ENCODE measurements at regions not wholly inside any gene's neighbourhood (a gene's known extent, or its start where the extent isn't known, plus 50 kb on each side); places are given as distances from the start of the nearest gene placed in this dataset.

DNA sequence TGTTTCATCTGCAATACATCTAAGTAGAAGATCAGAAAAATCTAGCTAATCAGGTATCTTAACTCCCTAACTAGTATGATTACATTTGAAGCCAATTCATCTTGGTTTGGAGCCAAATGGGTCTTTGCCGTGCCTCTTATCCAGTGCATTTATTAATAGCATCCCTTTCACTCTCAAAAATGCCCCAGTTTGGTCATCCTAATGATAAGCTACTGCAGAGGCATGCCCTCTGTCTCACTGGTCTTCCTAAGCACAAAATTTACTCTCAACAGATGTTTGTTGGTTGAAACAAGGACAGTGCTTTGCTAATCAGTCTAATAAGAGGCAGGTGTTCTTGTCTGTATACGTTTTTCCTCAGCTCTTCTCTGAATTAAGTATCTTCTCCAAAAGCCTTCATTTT is 403.2 kb downstream of the RAD51AP2 start:
- Mint-ChIP-seq H3K4me1 (no peaks in the 10 kb centered on the region), H3K27me3 (no peaks in the 10 kb centered on the region), H3K27ac (no peak overlapping the region), H3K9me3 (no peaks in the 10 kb centered on the region), H3K36me3 (ENCODE audit: low read depth) (no peaks in the 10 kb centered on the region), H3K4me3 (no peak overlapping the region)
- DNase-seq (no peak), ATAC-seq (no peak)

DNA sequence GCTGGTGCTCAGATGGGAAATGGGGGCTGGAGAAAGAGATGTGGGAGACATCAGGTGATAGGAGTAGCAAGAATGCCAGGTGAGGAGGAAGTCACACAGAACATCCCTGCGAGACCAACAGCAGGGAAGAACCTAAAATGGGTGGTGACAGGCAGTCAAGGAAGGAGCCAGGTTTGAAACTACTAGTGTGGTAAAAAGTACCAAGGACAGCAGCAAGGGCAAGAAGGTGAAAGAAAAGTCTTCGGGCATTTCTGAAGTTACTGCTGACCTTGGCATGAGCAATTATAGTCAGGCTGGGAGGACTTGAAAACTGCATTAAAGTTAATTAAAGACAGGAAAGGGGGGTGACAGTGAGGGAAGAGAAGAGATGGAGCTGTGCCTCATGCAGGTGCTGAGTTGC is 410.4 kb downstream of the RAD51AP2 start:
- Mint-ChIP-seq H3K4me3 (no peak overlapping the region), H3K27me3 (no peaks in the 10 kb centered on the region), H3K27ac (no peak overlapping the region), H3K36me3 (ENCODE audit: low read depth) (no peaks in the 10 kb centered on the region), H3K4me1 (no peaks in the 10 kb centered on the region), H3K9me3 (no peaks in the 10 kb centered on the region)
- no peak for DNase-seq
- no peak for ATAC-seq

DNA sequence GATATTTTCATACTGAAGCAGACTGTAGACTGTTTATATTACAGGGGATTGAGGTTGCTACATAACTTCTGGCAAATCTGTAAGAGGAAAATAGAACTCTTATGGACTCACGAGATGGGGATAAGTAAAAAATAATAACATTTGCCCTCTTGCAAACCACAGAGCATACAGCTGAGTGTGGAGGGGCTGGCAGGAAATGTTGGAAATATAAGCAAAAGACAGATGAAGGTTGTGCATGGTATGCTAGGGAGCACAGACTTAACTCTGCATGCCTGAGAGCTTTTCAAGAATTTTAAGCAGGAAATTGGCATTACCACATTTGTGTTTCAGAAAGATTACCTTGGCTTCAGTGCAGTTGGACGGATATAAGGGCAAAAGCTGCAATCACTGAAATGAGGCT is 411.1 kb downstream of the RAD51AP2 start:
- no peaks in the 10 kb centered on the region for H3K36me3 Mint-ChIP-seq (ENCODE audit: low read depth)
- ATAC-seq, result no peak
- H3K4me1 Mint-ChIP-seq, result no peaks in the 10 kb centered on the region
- H3K27me3 Mint-ChIP-seq, result no peaks in the 10 kb centered on the region
- no peak overlapping the region for H3K4me3 Mint-ChIP-seq
- no peak for DNase-seq
- H3K9me3 Mint-ChIP-seq, result no peaks in the 10 kb centered on the region
- H3K27ac Mint-ChIP-seq, result no peak overlapping the region

DNA sequence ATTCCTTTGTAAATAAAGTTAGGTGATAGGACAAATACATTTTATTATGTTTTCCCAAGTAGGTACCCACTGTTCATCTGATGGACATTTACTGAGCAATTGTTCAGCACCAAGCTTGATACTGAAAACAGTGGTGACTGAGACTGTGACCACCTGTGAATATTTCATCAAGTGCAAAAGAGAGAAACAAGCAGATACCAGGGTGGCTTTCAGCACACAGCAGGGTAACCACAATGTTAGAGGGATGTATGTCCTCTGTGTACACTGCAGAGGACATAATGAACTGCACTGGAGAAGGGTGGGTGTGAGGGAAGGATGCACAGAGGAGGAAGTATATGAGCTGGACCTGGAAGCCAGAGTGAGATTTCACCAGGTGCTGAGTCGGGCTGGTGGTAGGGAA is 411.8 kb downstream of the RAD51AP2 start:
- Mint-ChIP-seq H3K4me1 (no peaks in the 10 kb centered on the region), H3K4me3 (no peak overlapping the region), H3K9me3 (no peaks in the 10 kb centered on the region), H3K36me3 (ENCODE audit: low read depth) (no peaks in the 10 kb centered on the region), H3K27ac (no peak overlapping the region), H3K27me3 (no peaks in the 10 kb centered on the region)
- ATAC-seq (no peak), DNase-seq (no peak)

DNA sequence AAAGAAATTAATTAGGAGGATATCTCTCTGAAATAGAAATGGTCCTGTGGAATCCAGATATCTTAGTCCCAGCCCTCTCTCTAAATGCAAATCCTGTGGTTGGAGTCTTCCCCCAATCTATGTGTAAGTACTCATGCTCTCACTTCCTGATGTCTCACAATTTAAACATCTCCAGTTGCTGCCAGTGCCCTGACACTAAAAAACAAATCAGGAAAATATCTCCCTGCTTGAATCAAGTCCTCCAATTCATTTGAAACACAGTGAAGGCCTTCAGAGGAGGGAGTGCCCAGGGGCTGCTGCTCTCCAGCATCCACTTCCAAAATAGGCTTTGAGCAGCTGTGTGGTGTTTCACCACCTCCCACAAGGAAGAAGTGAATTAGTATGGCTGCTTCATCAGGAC is 413.8 kb downstream of the RAD51AP2 start:
- no peaks in the 10 kb centered on the region for H3K36me3 Mint-ChIP-seq (ENCODE audit: low read depth)
- ATAC-seq, result no peak
- H3K4me1 Mint-ChIP-seq, result no peaks in the 10 kb centered on the region
- DNase-seq, result no peak
- no peak overlapping the region for H3K27ac Mint-ChIP-seq
- peaks cover 5% of the 10 kb centered on the region for H3K9me3 Mint-ChIP-seq
- H3K4me3 Mint-ChIP-seq, result no peak overlapping the region
- H3K27me3 Mint-ChIP-seq, result no peaks in the 10 kb centered on the region

DNA sequence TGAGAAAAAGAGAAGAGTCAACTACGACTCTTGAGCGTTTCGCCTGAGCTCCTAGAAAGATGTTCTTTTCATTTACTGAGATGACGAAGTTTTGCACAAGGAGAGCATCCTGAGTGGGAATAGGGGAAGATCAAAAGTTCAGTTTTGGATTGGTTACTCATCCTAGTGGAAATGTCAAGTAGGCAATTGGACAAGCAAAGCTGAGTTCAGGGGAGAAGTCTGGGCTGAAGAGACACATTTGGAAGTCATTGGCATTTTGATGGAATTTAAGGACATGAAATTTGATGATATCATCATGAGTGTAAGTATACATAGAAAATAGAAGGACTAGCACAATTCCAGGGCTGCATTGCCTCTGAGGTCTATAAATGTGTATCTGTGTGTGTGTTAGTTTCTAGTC is 416.6 kb downstream of the RAD51AP2 start:
- no peak for DNase-seq
- no peak overlapping the region for H3K4me3 Mint-ChIP-seq
- no peak overlapping the region for H3K27ac Mint-ChIP-seq
- peaks cover 6% of the 10 kb centered on the region for H3K9me3 Mint-ChIP-seq
- no peaks in the 10 kb centered on the region for H3K27me3 Mint-ChIP-seq
- H3K36me3 Mint-ChIP-seq (ENCODE audit: low read depth), result no peaks in the 10 kb centered on the region
- H3K4me1 Mint-ChIP-seq, result no peaks in the 10 kb centered on the region
- no peak for ATAC-seq

DNA sequence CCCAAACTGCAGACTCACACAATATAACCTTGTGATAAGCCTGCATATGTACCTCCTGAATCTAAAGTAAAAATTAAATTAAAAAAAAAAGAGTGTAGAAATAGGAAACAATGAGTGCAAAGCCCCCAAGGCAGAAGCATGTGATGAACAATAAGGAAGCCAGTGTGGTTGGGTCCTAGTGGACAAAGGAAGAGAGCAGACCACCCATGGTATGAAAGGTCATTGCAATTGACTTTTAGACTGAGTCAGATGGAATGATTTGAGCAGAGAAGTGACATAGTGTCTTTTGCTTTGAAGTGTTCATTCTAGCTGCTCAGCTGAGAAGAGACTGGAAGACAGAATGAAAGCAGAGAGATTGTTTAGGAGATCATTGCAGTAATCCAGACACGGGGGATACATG is 417.1 kb downstream of the RAD51AP2 start:
- H3K4me3 Mint-ChIP-seq, result no peak overlapping the region
- DNase-seq (no peak), ATAC-seq (no peak)
- H3K27me3 Mint-ChIP-seq, result no peaks in the 10 kb centered on the region
- H3K4me1 Mint-ChIP-seq, result no peaks in the 10 kb centered on the region
- no peak overlapping the region for H3K27ac Mint-ChIP-seq
- H3K9me3 Mint-ChIP-seq, result peaks cover 6% of the 10 kb centered on the region
- no peaks in the 10 kb centered on the region for H3K36me3 Mint-ChIP-seq (ENCODE audit: low read depth)

DNA sequence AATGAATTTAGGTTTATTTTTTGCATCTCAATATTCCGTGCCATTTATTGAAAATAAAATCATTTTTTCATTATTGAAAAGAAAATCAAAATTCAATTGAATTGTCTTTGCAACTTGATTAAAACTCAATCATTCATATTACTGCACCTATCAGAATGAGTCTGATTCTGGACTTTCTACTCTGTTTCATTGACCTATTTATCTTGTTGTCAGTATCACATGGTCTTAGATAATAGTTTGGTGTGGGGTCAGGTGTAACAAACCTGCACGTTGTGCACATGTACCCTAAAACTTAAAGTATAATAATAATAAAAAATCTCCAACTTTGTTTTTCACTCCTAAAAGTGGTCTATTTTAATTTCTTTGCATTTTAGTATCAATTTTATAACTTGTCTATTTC is 422.9 kb downstream of the RAD51AP2 start:
- Mint-ChIP-seq H3K27me3 (no peaks in the 10 kb centered on the region), H3K4me3 (no peak overlapping the region), H3K4me1 (no peaks in the 10 kb centered on the region), H3K36me3 (ENCODE audit: low read depth) (no peaks in the 10 kb centered on the region), H3K9me3 (peaks cover 16% of the 10 kb centered on the region), H3K27ac (no peak overlapping the region)
- DNase-seq (no peak), ATAC-seq (no peak)

DNA sequence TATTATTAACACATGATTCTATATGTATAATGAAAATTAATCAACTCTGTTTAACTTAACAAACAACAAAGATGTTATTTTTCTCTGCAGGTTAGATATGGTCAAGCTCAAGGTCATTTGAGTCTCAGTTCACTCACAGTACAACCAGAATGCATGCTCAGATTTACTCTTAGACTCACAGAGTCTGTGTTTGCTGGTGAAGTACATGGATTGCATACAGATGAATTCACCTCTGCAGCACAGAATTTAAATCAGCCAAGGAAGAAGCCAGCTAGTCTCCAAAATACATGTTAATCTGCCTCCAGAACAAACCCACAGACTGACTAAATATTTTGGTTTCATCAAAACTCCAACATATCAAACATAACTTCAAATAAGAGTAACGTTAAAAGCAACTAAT is 424.5 kb downstream of the RAD51AP2 start:
- H3K4me1 Mint-ChIP-seq, result no peaks in the 10 kb centered on the region
- H3K27ac Mint-ChIP-seq, result no peak overlapping the region
- H3K4me3 Mint-ChIP-seq, result no peak overlapping the region
- H3K36me3 Mint-ChIP-seq (ENCODE audit: low read depth), result no peaks in the 10 kb centered on the region
- DNase-seq (no peak), ATAC-seq (no peak)
- H3K9me3 Mint-ChIP-seq, result peaks cover 10% of the 10 kb centered on the region
- no peaks in the 10 kb centered on the region for H3K27me3 Mint-ChIP-seq

DNA sequence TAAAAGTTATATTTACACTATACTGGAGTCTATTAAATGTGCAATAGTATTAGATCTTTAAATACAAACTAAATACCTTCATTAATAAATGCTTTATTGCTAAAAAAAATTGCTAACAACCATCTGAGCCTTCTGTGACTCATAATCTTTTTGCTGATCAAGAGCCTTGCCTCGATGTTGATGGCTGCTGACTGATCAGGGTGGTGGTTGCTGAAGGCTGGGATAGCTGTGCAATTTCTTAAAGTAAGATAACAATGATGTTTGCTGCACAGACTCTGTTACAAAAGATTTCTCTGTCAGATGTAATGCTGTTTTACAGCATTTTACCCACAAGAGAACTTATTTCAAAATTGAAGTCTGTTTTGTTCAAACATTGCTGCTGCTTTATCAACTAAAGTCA is 421.4 kb upstream of the CYRIA start:
- Mint-ChIP-seq H3K4me3 (no peak overlapping the region), H3K27me3 (no peaks in the 10 kb centered on the region), H3K4me1 (no peaks in the 10 kb centered on the region), H3K36me3 (ENCODE audit: low read depth) (no peaks in the 10 kb centered on the region), H3K9me3 (peaks cover 5% of the 10 kb centered on the region), H3K27ac (no peak overlapping the region)
- ATAC-seq (no peak), DNase-seq (no peak)

DNA sequence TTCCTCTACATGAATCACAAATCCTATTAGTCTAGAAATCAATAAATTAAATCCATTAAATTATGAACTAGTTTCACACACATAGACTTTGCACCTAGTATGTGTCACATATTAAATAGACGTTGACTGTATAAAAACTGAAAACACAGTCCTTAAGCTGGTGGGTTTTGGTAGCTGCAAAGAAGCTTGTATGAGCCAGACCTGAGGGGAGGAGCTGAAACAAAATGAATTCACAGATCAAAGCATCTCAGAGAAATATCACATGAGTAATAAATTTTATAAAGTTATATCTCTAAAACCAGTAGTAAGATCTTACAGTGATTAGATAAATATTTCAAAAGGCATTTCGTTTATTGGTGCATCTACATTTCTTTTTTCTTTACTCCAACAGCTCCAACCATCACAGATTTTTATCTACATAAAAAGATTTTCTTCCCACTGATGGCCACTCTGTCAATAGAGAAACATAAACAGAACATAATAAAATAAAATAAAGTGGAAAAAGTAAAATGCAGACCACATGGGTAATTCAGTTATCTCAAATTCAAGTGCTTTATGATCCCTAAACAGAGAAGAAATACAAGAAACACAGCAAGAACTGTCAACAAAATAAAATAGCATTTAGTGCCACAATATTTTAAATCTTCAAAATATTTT is 420.0 kb upstream of the CYRIA start:
- no peak for ATAC-seq
- no peaks in the 10 kb centered on the region for H3K27me3 Mint-ChIP-seq
- H3K4me1 Mint-ChIP-seq, result no peaks in the 10 kb centered on the region
- no peak for DNase-seq
- H3K36me3 Mint-ChIP-seq (ENCODE audit: low read depth), result no peaks in the 10 kb centered on the region
- H3K9me3 Mint-ChIP-seq, result peaks cover 3% of the 10 kb centered on the region
- H3K4me3 Mint-ChIP-seq, result no peak overlapping the region
- no peak overlapping the region for H3K27ac Mint-ChIP-seq

DNA sequence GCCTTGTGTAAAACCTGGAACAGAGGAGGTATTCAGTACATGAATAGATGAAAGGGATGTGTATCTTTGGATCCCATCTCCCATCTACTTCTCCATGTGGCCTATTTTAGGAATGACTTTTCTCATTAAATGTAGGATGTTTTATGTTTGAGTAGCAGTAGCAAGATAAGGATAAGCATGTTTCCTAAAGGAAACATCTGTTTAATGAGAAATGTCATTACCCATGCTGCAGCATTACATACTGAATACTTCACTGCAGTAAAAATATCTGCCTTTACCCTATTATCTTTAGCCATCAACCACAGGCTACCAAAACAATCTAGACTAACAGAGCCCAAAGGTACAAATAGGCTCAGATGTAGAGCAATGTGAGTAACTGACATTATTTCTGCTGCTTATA is 419.2 kb upstream of the CYRIA start:
- ATAC-seq (no peak), DNase-seq (no peak)
- no peak overlapping the region for H3K27ac Mint-ChIP-seq
- H3K27me3 Mint-ChIP-seq, result no peaks in the 10 kb centered on the region
- H3K4me3 Mint-ChIP-seq, result no peak overlapping the region
- no peaks in the 10 kb centered on the region for H3K36me3 Mint-ChIP-seq (ENCODE audit: low read depth)
- H3K4me1 Mint-ChIP-seq, result no peaks in the 10 kb centered on the region
- peaks cover 7% of the 10 kb centered on the region for H3K9me3 Mint-ChIP-seq

DNA sequence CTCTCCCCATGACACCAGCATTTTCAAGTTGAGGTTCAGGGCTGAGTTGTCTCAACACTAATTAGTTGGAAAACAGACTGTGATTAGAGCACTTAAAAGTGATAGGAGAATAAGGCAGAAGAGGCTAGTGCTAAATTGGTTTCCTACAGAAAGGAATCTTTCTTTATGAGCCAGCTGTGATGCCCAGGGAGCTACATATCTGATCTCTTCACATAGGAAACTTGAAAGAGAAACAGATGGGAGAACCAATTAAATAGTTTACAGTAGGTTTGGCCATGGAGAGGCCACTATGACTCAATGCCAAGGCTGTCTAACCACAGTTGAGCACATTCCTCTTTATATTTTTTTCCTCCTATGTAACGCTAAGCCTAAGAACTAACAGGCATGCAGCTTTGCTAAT is 418.3 kb upstream of the CYRIA start:
- no peak for ATAC-seq
- no peaks in the 10 kb centered on the region for H3K4me1 Mint-ChIP-seq
- no peak overlapping the region for H3K27ac Mint-ChIP-seq
- no peak overlapping the region for H3K4me3 Mint-ChIP-seq
- H3K27me3 Mint-ChIP-seq, result no peaks in the 10 kb centered on the region
- H3K36me3 Mint-ChIP-seq (ENCODE audit: low read depth), result no peaks in the 10 kb centered on the region
- peaks cover 11% of the 10 kb centered on the region for H3K9me3 Mint-ChIP-seq
- DNase-seq, result no peak

DNA sequence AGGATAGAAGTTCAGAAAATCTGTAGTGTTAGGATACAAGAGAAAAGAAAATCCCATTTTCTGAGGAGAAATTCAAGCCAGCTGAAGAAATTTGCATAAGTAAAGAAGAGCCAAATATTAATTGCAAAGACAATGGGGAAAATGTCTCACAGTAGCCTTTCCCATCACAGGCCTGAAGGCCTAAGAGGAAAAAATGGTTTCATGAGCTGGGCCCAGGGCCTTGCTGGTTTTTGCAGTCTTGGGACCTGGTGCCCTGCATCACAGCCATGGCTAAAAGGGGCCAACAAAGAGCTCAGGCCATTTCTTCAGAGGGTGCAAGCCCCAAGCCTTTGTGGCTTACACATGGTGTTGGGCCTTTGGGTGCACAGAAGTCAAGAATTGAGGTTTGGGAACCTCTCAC is 413.6 kb upstream of the CYRIA start:
- Mint-ChIP-seq H3K27ac (no peak overlapping the region), H3K36me3 (ENCODE audit: low read depth) (no peaks in the 10 kb centered on the region), H3K27me3 (no peaks in the 10 kb centered on the region), H3K4me1 (no peaks in the 10 kb centered on the region), H3K4me3 (no peak overlapping the region), H3K9me3 (peaks cover 21% of the 10 kb centered on the region)
- DNase-seq, result no peak
- ATAC-seq, result no peak

DNA sequence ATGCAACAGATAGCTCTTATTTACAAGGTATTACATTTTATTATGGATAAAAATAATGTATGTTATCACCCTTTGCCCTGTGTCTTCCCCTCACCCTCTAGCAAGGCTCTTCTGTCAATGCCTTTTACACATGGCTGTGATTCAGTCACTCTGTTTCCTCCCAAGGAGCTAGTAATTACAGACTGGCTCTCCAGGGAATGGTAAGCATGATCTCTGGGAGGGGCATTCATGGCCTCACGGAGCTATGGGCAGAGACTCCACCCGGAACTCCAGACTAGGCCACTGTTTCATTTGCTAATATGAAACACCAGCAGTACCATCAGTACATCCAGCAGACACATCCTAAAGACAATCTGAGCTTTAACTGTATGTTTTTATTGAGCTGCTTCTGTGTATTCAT is 410.9 kb upstream of the CYRIA start:
- no peaks in the 10 kb centered on the region for H3K27me3 Mint-ChIP-seq
- DNase-seq (no peak), ATAC-seq (no peak)
- H3K4me3 Mint-ChIP-seq, result no peak overlapping the region
- H3K36me3 Mint-ChIP-seq (ENCODE audit: low read depth), result no peaks in the 10 kb centered on the region
- peaks cover 29% of the 10 kb centered on the region for H3K9me3 Mint-ChIP-seq
- H3K27ac Mint-ChIP-seq, result no peak overlapping the region
- no peaks in the 10 kb centered on the region for H3K4me1 Mint-ChIP-seq

DNA sequence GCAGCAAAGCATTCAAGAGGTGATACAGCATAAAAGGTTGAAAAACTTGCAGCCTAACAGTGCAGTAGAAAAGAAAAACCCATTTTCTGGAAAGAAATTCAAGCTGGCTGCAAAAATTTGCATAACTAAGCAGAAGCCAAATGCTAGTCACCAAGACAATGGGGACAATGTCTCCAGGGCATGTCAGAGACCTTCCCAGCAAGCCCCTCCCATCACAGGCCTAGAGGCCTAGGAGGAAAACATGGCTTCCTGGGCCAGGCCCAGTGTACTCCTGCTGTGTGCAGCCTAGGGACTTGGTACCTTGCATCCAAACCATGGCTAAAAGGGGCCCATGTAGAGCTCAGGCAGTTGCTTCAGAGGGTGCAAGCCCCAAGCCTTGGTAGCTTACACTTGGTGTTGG is 405.1 kb upstream of the CYRIA start:
- Mint-ChIP-seq H3K36me3 (ENCODE audit: low read depth) (no peaks in the 10 kb centered on the region), H3K9me3 (peaks cover 8% of the 10 kb centered on the region), H3K4me3 (no peak overlapping the region), H3K27me3 (no peaks in the 10 kb centered on the region), H3K4me1 (no peaks in the 10 kb centered on the region), H3K27ac (no peak overlapping the region)
- ATAC-seq, result no peak
- no peak for DNase-seq

Measured in activated naive CD8-positive, alpha-beta T cell treated with anti-CD3 and anti-CD28 coated beads, Interleukin-2, amount 50 U/mL, for 24 hours (primary cell).